ENCODE measurements at regions not wholly inside any gene's neighbourhood (a gene's known extent, or its start where the extent isn't known, plus 50 kb on each side); places are given as distances from the start of the nearest gene placed in this dataset.

- DNase-seq (ENCODE audit: low read depth, low spot score), result no peak
- CTCF ChIA-PET, result interaction anchor here (0.6 to 3.1 kb wide), 6 partner anchors 48 to 374 kb away, joined by 3 to 10 read pairs (median 5); no protein-coding TSS in a partner anchor
- H3K4me3 ChIP-seq (ENCODE audit: low read depth, low read length), result no peak overlapping the region
- no peak for TF ChIP-seq CTCF (IDR thresholded peaks at IDR 0.05; ENCODE audit: insufficient read depth, low read length, missing control alignments)
- POLR2A ChIA-PET, result interaction anchor here (1.0 kb wide), 1 partner anchor 328 kb away, joined by 4 read pairs; the partner anchor contains the start of gene NFKBIZ
Measured at GRCh38 chr3:102177075-102177755, 257.6 kb upstream of the ZPLD1 start.

GRCh38 chr3:102178817-102179216, 256.0 kb upstream of the ZPLD1 start:
- no peak overlapping the region for H3K4me3 ChIP-seq (ENCODE audit: low read depth, low read length)
- ChIA-PET POLR2A (interaction anchor here (1.2 to 2.6 kb wide), 3 partner anchors 27 to 329 kb away, joined by 4 to 29 read pairs (median 5); partner anchors contain the start of gene NFKBIZ), CTCF (interaction anchor here (1.0 to 2.3 kb wide), 5 partner anchors 19 to 376 kb away, joined by 3 to 11 read pairs (median 5); no protein-coding TSS in a partner anchor)
- no peak for TF ChIP-seq CTCF (IDR thresholded peaks at IDR 0.05; ENCODE audit: insufficient read depth, low read length, missing control alignments)
- no peak for DNase-seq (ENCODE audit: low read depth, low spot score)

- no peak for TF ChIP-seq CTCF (IDR thresholded peaks at IDR 0.05; ENCODE audit: insufficient read depth, low read length, missing control alignments)
- POLR2A ChIA-PET, result interaction anchor here (0.9 to 2.6 kb wide), 7 partner anchors 10 to 375 kb away, joined by 3 to 29 read pairs (median 4); partner anchors contain the start of gene NFKBIZ
- H3K4me3 ChIP-seq (ENCODE audit: low read depth, low read length), result no peak overlapping the region
- DNase-seq (ENCODE audit: low read depth, low spot score), result no peak
- CTCF ChIA-PET, result interaction anchor here (0.8 to 3.4 kb wide), 8 partner anchors 18 to 377 kb away, joined by 3 to 14 read pairs (median 4); no protein-coding TSS in a partner anchor
Measured at GRCh38 chr3:102179326-102180177, 255.3 kb upstream of the ZPLD1 start.

GRCh38 chr3:102180280-102180931, 254.4 kb upstream of the ZPLD1 start:
- ChIA-PET CTCF (interaction anchor here (0.8 to 3.4 kb wide), 7 partner anchors 45 to 378 kb away, joined by 3 to 14 read pairs (median 6); no protein-coding TSS in a partner anchor), POLR2A (interaction anchor here (0.6 to 2.6 kb wide), 6 partner anchors 9 to 375 kb away, joined by 3 to 29 read pairs (median 4); partner anchors contain the start of gene NFKBIZ)
- no peak overlapping the region for H3K4me3 ChIP-seq (ENCODE audit: low read depth, low read length)
- DNase-seq (ENCODE audit: low read depth, low spot score), result peak; percentile 95
- no peak for TF ChIP-seq CTCF (IDR thresholded peaks at IDR 0.05; ENCODE audit: insufficient read depth, low read length, missing control alignments)

- POLR2A ChIA-PET, result interaction anchor here (0.6 to 2.6 kb wide), 8 partner anchors 19 to 376 kb away, joined by 3 to 29 read pairs (median 4); partner anchors contain the start of gene NFKBIZ
- no peak overlapping the region for H3K4me3 ChIP-seq (ENCODE audit: low read depth, low read length)
- peak; percentile 84 for DNase-seq (ENCODE audit: low read depth, low spot score)
- TF ChIP-seq CTCF (IDR thresholded peaks at IDR 0.05; ENCODE audit: insufficient read depth, low read length, missing control alignments), result no peak
- CTCF ChIA-PET, result interaction anchor here (1.3 to 3.4 kb wide), 4 partner anchors 44 to 378 kb away, joined by 3 to 14 read pairs (median 8); no protein-coding TSS in a partner anchor
Measured at GRCh38 chr3:102181175-102181920, 253.5 kb upstream of the ZPLD1 start.

Data from AG04449 (cell line).